HG02970 (cell line): ENCODE measurements at regions not wholly inside any gene's neighbourhood (a gene's known extent, or its start where the extent isn't known, plus 50 kb on each side); places are given as distances from the start of the nearest gene placed in this dataset.

ENCODE experiments used
- ATAC-seq: cut with Tn5 transposase; IDR thresholded peaks from one replicate; pipeline ENCODE4 v1.9.1; 2021; ENCODE audit warnings: mild to moderate bottlenecking, moderate library complexity, moderate number of reproducible peaks; ENCODE audit not compliant: unreplicated experiment, low FRiP score

GRCh38 chr5:124796495-124796894, 50.1 kb upstream of the ZNF608 start:
- ATAC-seq, result no peak

- ATAC-seq, result no peak
Measured at GRCh38 chr5:124797665-124798087, 51.2 kb upstream of the ZNF608 start.

GRCh38 chr5:124798890-124799289, 52.5 kb upstream of the ZNF608 start:
- no peak for ATAC-seq

GRCh38 chr5:124801551-124801950, 55.1 kb upstream of the ZNF608 start:
- no peak for ATAC-seq

- ATAC-seq, result no peak
Measured at GRCh38 chr5:124803617-124804323, 57.3 kb upstream of the ZNF608 start.

GRCh38 chr5:124806026-124806372, 59.6 kb upstream of the ZNF608 start:
- ATAC-seq, result no peak

- ATAC-seq, result no peak
Measured at GRCh38 chr5:124806373-124807077, 60.1 kb upstream of the ZNF608 start.

- ATAC-seq, result no peak
Measured at GRCh38 chr5:124808842-124809268, 62.4 kb upstream of the ZNF608 start.

- no peak for ATAC-seq
Measured at GRCh38 chr5:124810396-124811006, 64.1 kb upstream of the ZNF608 start.

- no peak for ATAC-seq
Measured at GRCh38 chr5:124812771-124813358, 66.4 kb upstream of the ZNF608 start.

GRCh38 chr5:124816381-124816780, 69.9 kb upstream of the ZNF608 start:
- no peak for ATAC-seq

- no peak for ATAC-seq
Measured at GRCh38 chr5:124819201-124819600, 72.8 kb upstream of the ZNF608 start.

GRCh38 chr5:124822647-124823046, 76.2 kb upstream of the ZNF608 start:
- ATAC-seq, result no peak

GRCh38 chr5:124823380-124823779, 76.9 kb upstream of the ZNF608 start:
- no peak for ATAC-seq

GRCh38 chr5:124824637-124825158, 78.3 kb upstream of the ZNF608 start:
- ATAC-seq, result no peak

GRCh38 chr5:124825250-124825982, 79.0 kb upstream of the ZNF608 start:
- ATAC-seq, result peak; percentile 76

- ATAC-seq, result no peak
Measured at GRCh38 chr5:124825983-124826337, 79.5 kb upstream of the ZNF608 start.

- ATAC-seq, result no peak
Measured at GRCh38 chr5:124828731-124829234, 82.3 kb upstream of the ZNF608 start.

- ATAC-seq, result no peak
Measured at GRCh38 chr5:124831687-124832240, 85.3 kb upstream of the ZNF608 start.

GRCh38 chr5:124832510-124832909, 86.1 kb upstream of the ZNF608 start:
- no peak for ATAC-seq
